WERI-Rb-1 (cell line): ENCODE measurements at regions not wholly inside any gene's neighbourhood (a gene's known extent, or its start where the extent isn't known, plus 50 kb on each side); places are given as distances from the start of the nearest gene placed in this dataset.

Source experiments
- DNase-seq: peaks from one replicate; pipeline ENCODE4 v3.0.0-alpha.2; 2020
- H3K27ac ChIP-seq: fragments of 250-450 bp; sonication (Bioruptor Pico); 2 replicates; pipeline ENCODE4 v1.5.1; 2020; ENCODE audit warnings: mild to moderate bottlenecking, moderate library complexity
- H3K27me3 ChIP-seq: fragments of 250-450 bp; sonication (Bioruptor Pico); 2 replicates; pipeline ENCODE4 v1.5.1; 2021; ENCODE audit warnings: mild to moderate bottlenecking, low read depth, moderate library complexity; ENCODE audit not compliant: insufficient read depth, severe bottlenecking
- H3K36me3 ChIP-seq: fragments of 250-450 bp; sonication (Bioruptor Pico); 2 replicates; pipeline ENCODE4 v1.5.1; 2020; ENCODE audit warnings: mild to moderate bottlenecking, moderate library complexity
- H3K4me3 ChIP-seq: 2 replicates; pipeline ENCODE4 v1.5.1; 2011; ENCODE audit warnings: low read depth, mild to moderate bottlenecking, control low read depth, low read length
- H3K9me3 ChIP-seq: fragments of 250-450 bp; sonication (Bioruptor Pico); 2 replicates; pipeline ENCODE4 v1.5.1; 2021; ENCODE audit warnings: mild to moderate bottlenecking, moderate library complexity; ENCODE audit not compliant: severe bottlenecking
- CTCF ChIP-seq: IDR thresholded peaks from 2 replicates; pipeline ENCODE4 v1.5.1; 2011; ENCODE audit warnings: low read depth, mild to moderate bottlenecking, control low read depth, inconsistent platforms, low read length

GRCh38 chr16:85180827-85181738 is 68.8 kb upstream of the CIBAR2 start:
- no peak for TF ChIP-seq CTCF
- peaks cover 26% of the 10 kb centered on the region for H3K36me3 ChIP-seq
- no peak overlapping the region for H3K4me3 ChIP-seq
- H3K27ac ChIP-seq = no peak overlapping the region
- DNase-seq = no peak
- no peaks in the 10 kb centered on the region for H3K9me3 ChIP-seq
- H3K27me3 ChIP-seq = no peaks in the 10 kb centered on the region

- no peak overlapping the region for H3K4me3 ChIP-seq
- H3K27ac ChIP-seq = no peak overlapping the region
- H3K9me3 ChIP-seq = no peaks in the 10 kb centered on the region
- H3K27me3 ChIP-seq = no peaks in the 10 kb centered on the region
- no peak for TF ChIP-seq CTCF
- peaks cover 26% of the 10 kb centered on the region for H3K36me3 ChIP-seq
- no peak for DNase-seq
Observed at GRCh38 chr16:85181739-85182129, 69.5 kb upstream of the CIBAR2 start.

GRCh38 chr16:85182286-85182685 is 70.0 kb upstream of the CIBAR2 start:
- Histone ChIP-seq H3K27ac (no peak overlapping the region), H3K9me3 (no peaks in the 10 kb centered on the region), H3K4me3 (no peak overlapping the region), H3K36me3 (peaks cover 24% of the 10 kb centered on the region), H3K27me3 (no peaks in the 10 kb centered on the region)
- DNase-seq = no peak
- no peak for TF ChIP-seq CTCF

- no peak overlapping the region for H3K4me3 ChIP-seq
- H3K36me3 ChIP-seq = peaks cover 21% of the 10 kb centered on the region
- no peak overlapping the region for H3K27ac ChIP-seq
- H3K27me3 ChIP-seq = no peaks in the 10 kb centered on the region
- no peaks in the 10 kb centered on the region for H3K9me3 ChIP-seq
- no peak for TF ChIP-seq CTCF
- no peak for DNase-seq
Observed at GRCh38 chr16:85182774-85183173, 70.5 kb upstream of the CIBAR2 start.

- H3K27me3 ChIP-seq = no peaks in the 10 kb centered on the region
- no peak for TF ChIP-seq CTCF
- no peak overlapping the region for H3K4me3 ChIP-seq
- no peaks in the 10 kb centered on the region for H3K9me3 ChIP-seq
- no peak for DNase-seq
- H3K36me3 ChIP-seq = peaks cover 21% of the 10 kb centered on the region
- no peak overlapping the region for H3K27ac ChIP-seq
Observed at GRCh38 chr16:85183564-85183963, 71.3 kb upstream of the CIBAR2 start.
